Stomach (tissue), 4 donors: ENCODE measurements at regions not wholly inside any gene's neighbourhood (a gene's known extent, or its start where the extent isn't known, plus 50 kb on each side); places are given as distances from the start of the nearest gene placed in this dataset.

Experiments used
- EP300 ChIP-seq: sonication (generic); formaldehyde crosslinking; IDR thresholded peaks from one replicate; pipeline ENCODE4 v1.6.1; 2017; ENCODE audit warnings: antibody characterized with exemption
- TF ChIP-seq, protein P1 (sequence below), 7 experiments: fragments of 450-650 bp in 4 of 7; fragments of 200-600 bp in 3 of 7; sonication (generic) in 3 of 7; IDR thresholded peaks; one replicate each; pipeline ENCODE4 v1.5.1; 2016 to 2019; ENCODE audit warnings: antibody characterized with exemption in 7 of 7, control low read depth in 2 of 7, mild to moderate bottlenecking in 1 of 7

- TF ChIP-seq, protein P1, sequence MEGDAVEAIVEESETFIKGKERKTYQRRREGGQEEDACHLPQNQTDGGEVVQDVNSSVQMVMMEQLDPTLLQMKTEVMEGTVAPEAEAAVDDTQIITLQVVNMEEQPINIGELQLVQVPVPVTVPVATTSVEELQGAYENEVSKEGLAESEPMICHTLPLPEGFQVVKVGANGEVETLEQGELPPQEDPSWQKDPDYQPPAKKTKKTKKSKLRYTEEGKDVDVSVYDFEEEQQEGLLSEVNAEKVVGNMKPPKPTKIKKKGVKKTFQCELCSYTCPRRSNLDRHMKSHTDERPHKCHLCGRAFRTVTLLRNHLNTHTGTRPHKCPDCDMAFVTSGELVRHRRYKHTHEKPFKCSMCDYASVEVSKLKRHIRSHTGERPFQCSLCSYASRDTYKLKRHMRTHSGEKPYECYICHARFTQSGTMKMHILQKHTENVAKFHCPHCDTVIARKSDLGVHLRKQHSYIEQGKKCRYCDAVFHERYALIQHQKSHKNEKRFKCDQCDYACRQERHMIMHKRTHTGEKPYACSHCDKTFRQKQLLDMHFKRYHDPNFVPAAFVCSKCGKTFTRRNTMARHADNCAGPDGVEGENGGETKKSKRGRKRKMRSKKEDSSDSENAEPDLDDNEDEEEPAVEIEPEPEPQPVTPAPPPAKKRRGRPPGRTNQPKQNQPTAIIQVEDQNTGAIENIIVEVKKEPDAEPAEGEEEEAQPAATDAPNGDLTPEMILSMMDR (IDR thresholded peaks at IDR 0.05): no peak
- no peak for TF ChIP-seq EP300
Measured at GRCh38 chr11:95690100-95690499, 99.5 kb downstream of the FAM76B start.
